HG02571 (cell line): ENCODE measurements at regions not wholly inside any gene's neighbourhood (a gene's known extent, or its start where the extent isn't known, plus 50 kb on each side); places are given as distances from the start of the nearest gene placed in this dataset.
"Not testable (repeated sequence)": the region's sequence is repeated elsewhere in the genome, so short reads cannot be mapped to it uniquely, and the experiment has no call there.

Source experiments
- ATAC-seq: cut with Tn5 transposase; IDR thresholded peaks from one replicate; pipeline ENCODE4 v1.9.1; 2021; ENCODE audit warnings: mild to moderate bottlenecking, moderate library complexity; ENCODE audit not compliant: unreplicated experiment

DNA sequence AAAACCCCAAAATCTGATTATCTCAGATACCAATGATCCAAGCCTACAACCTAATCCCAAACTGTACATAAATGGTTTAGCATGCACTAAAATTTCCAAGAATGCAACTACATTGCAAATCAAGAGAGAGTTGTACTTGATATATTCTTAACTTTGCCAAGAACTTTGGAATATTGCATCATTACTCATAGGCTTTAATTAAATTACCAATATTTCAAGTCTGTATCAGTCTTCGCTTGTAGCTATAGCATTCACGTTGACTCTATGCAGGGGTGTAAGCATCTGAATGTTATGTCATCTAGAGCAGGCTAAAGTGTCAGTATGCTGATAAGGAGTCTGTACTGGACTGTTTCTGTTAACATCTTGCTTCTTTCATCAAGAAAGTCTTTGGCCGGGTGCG lies 56.3 kb downstream of the FOXI3 start:
- ATAC-seq: no peak

GRCh38 chr2:88377641-88377991 lies 74.9 kb downstream of the FOXI3 start:
- no peak for ATAC-seq

DNA sequence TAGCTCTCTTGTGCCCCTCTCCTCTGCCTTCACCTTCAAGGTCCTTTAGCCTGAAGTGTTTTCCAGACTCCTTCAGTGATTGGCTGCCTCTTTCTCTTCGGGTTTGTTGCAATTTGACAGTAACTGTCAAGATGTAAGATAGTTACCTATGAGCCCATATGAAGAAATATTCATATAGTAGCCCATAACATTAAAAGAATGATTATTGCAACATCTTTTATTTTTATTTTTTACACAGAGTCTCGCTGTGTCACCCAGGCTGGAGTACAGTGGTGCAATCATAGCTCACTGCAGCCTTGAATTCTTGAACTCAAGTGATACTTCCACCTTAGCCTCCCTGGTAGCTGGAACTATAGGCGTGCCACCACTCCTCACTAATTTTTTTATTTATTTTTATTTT lies 80.5 kb downstream of the FOXI3 start:
- ATAC-seq: no peak

DNA sequence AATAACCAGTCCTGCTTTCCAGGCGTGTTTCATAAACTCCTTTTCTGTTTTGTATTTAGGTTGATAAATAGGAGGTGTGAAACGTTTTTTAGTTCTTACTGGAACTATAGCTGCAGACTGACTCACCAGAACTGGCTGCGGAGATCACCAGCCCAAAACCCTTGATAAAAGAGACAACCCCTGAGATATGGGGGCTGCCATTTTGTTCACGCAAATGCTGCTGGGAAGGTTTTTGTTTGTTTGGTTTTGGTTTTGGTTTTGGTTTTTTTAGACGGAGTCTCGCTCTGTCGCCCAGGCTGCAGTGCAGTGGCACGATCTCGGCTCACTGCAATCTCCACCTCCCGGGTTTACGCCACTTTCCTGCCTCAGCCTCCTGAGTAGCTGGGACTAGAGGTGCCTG lies 87.1 kb downstream of the FOXI3 start:
- not testable (repeated sequence) for ATAC-seq

DNA sequence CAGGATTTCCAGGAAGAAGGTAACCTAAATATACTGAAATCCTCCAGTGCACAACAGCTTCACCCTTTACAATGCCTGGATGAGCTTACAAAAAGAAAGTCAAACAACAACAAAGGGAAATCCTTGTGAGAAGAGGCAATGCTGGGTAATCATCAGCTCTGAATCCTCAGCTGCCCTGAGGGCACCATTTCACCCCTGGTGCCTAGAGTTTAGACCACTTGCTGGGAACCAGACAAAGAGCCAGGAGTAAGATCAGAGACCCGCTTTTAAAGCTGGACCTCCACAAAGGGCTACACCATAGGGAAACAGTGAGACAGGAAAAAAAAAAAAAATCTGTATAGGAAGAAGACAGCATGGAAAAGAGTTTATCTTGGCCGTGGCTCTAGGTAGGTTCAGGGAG lies 97.0 kb downstream of the FOXI3 start:
- ATAC-seq: no peak

- no peak for ATAC-seq
These were observed 101.3 kb downstream of the FOXI3 start for GRCh38 chr2:88351249-88351601.

- ATAC-seq: no peak
These were observed 101.9 kb downstream of the FOXI3 start for GRCh38 chr2:88350331-88351248.

DNA sequence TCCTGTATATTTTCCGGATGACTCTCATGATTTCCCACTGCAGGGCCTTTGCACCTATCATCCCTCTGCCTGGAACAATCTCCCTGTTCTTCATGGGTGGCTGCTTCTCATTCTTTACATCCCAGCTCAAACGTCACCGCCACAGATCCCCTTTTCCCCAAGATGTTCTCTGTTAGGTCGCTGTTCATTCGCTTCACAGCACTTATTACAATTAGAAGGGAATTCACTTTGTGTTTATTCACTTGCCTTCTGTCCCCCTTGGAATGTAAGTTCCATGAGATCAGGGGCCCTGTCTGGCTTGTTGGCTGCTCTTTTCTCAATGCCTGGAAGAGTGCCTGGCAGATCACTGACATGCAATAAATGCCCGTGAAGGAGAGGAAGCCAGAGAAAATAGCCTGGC lies 106.7 kb downstream of the FOXI3 start:
- no peak for ATAC-seq

DNA sequence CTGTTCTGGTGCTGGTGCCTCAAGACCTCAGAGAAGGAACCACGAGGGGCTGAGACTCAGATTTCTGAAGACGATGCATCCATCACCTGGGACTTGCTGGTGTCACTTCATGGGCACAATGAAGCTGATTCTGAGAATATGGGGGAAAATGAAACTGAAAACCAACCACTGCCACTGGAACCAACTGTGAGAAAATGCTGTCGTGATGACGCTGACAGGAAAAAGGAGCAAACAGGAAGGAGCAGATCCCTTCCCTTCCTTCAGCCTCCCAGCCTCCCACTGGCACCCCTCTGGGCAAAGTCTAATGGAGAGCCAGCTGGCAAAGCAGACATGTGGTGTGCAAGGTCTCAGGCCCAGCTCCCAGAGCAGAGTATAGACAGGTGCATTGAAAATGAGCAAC lies 109.7 kb downstream of the FOXI3 start:
- ATAC-seq: no peak

GRCh38 chr2:88334418-88334817 lies 118.1 kb downstream of the FOXI3 start:
- no peak for ATAC-seq

DNA sequence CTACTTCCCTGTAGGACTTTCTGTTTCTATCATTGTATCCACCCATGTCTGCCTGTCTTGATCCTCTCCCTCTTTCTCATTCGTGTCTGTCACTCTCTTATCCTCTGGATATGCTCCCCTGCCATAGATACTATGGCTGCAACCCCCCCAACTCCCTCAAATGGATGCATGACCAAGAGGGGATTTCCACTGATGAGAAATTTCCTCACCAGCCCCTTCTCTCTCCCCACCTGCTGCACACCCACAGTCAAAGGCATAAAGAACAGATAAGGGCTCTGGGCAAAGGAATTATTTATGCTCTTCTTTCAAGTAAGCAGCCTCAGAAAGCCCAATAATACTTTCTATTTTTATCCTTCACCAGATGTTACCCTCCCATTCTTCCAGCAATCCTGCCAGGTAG lies 121.3 kb downstream of the FOXI3 start:
- ATAC-seq: no peak

DNA sequence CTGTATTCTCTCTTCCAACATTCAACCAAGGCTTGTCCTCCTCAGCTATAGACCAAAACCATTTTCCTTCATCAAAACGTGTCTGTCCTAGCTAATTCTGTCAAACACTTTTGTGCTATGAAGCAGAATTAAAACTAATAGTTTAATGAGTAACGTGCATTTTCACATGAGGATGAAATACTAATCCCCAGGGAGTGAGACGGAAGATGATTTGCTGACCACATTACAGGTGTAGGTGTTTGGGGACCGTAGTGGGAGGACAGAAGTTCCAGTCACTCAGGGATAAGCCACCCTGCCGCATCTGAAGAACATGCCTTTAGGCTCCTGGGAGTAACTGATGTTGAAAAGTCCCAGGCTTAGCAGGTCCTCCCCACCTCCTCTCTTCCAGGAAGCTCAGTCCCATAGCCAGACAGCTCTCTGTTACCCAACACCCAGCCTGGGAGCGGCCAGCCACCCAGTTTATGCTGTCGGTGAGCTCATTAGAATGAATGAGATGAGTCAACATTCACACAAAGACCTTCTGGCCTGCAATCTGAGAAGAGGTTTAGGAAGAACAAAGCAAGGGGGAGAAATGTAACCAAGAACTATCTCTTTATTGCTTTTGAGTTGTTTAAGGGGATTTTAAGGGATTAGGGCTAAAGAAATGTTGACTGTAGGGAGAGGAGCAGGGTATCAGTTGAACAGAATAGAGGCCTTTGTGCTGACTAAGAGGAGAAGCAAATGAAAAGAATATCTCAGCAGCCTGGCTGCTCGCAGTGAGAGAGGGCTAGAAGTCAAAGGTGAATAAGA lies 122.5 kb downstream of the FOXI3 start:
- ATAC-seq: peak; percentile 78

- ATAC-seq: no peak
These were observed 130.8 kb downstream of the FOXI3 start for GRCh38 chr2:88321449-88322248.

- no peak for ATAC-seq
These were observed 132.3 kb downstream of the FOXI3 start for GRCh38 chr2:88320076-88320773.

DNA sequence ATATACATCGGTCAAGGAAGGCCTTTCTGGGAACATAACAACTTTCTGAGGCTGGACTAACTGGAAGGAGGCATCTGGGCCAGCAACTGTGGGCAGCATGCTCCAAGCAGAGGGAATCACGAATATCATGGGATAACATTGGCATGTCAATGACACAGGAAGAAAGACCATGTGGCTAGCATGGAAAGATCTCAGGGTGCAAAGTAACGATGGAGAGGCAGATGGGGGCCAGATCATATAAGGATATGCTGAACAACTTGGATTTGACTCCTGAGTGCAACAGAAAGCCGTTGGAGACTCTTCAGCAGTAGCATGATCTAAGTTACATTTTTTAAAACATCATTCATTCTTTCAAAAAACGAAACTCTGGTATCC lies 133.6 kb downstream of the FOXI3 start:
- no peak for ATAC-seq

GRCh38 chr2:88318071-88318955 lies 134.2 kb downstream of the FOXI3 start:
- ATAC-seq: no peak

DNA sequence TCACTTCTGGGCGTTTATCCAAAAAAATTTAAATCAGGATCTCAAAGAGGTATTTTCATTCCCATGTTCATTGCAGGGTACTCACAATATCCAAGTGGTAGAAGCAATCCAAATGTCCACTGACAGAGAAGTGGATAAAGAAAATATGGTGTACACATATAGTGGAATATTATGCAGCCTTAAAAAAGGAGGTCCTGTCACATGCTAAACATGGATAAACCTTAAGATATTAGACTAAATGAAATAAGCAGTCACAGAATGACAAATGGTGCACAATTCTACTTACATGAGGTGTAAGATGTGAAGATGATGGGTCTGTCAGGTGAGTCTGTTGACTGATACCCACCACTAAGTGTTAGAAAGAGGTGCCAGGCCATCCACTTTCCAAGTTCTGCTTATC lies 140.6 kb downstream of the THNSL2 start:
- no peak for ATAC-seq

DNA sequence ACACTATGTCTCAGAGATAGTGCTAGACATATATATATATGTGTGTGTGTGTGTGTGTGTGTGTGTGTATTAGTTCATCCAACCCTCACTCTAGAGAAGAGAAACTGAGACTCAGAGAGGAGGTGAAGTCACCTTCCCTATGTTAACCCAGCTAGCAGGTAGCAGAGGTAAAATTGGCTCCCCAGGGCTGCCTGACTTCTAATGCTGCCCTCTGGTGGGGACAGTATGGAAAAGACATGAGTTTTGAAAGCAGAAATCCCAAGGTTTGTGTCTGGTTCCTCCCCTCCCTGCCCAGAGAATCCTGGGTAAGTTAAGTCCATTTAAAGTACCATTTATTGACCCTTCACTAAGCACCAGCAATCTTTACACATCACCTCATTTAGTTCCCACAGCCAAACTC lies 137.7 kb downstream of the THNSL2 start:
- ATAC-seq: no peak

GRCh38 chr2:88303865-88304264 lies 133.7 kb downstream of the THNSL2 start:
- ATAC-seq: no peak

DNA sequence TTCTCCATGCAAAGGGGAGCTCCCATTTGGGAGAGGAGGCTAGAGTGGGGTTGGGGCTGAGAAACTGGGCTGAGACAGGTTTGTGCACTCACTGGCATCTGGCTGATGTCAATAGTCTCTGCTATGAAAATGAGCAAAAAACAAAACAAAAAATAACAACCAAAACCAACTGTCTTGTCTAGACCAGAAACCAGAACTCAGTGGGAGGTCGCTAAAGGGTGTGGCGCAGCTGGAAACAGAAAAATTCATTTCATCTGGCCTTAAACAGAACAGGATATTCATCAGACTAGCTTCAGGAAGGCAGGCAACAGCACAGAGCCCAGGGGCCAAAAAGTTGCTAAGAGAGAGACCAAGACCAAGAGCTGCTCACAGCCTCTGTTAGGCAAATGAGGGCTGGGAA lies 126.1 kb downstream of the THNSL2 start:
- no peak for ATAC-seq
